ENCODE measurements at regions not wholly inside any gene's neighbourhood (a gene's known extent, or its start where the extent isn't known, plus 50 kb on each side); places are given as distances from the start of the nearest gene placed in this dataset.

DNA sequence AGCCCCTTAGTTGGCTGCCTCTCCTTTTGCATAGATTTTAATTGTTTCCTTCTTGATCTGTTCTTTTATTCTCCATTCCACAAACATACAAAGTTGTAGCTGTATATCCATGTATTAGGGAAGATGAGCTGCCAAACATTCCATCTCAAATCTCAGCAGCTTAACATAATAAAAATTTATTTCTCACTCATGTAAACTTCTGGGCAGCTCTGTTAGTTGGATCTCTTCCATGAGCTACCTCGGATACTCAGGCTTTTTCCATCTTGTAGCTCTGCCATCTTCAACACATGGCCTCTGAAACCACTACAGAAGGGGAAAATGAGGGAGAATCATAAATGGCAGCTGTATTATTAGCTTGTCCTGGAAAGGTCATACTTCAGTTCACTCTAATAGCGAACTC is 149.4 kb upstream of the BMP2 start:
- TF ChIP-seq CTCF (IDR thresholded peaks at IDR 0.05), result no peak
- no peak for TF ChIP-seq RAD21 (IDR thresholded peaks at IDR 0.05; ENCODE audit: low read length)
- TF ChIP-seq, protein P1, sequence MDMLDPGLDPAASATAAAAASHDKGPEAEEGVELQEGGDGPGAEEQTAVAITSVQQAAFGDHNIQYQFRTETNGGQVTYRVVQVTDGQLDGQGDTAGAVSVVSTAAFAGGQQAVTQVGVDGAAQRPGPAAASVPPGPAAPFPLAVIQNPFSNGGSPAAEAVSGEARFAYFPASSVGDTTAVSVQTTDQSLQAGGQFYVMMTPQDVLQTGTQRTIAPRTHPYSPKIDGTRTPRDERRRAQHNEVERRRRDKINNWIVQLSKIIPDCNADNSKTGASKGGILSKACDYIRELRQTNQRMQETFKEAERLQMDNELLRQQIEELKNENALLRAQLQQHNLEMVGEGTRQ (IDR thresholded peaks at IDR 0.05; ENCODE audit: borderline replicate concordance, low read depth, low read length), result no peak
- TF ChIP-seq FOXJ3 (CRISPR knock-in tag; IDR thresholded peaks at IDR 0.05), result no peak
- no peak for TF ChIP-seq SMC3 (IDR thresholded peaks at IDR 0.05; ENCODE audit: low read depth, low read length)
- TF ChIP-seq SIN3A (IDR thresholded peaks at IDR 0.05; ENCODE audit: borderline replicate concordance, low read depth, low read length), result no peak
- TF ChIP-seq MXI1 (IDR thresholded peaks at IDR 0.05; ENCODE audit: low read depth, low read length), result no peak
- TF ChIP-seq POLR2AphosphoS5 (IDR thresholded peaks at IDR 0.05; ENCODE audit: low read depth, low read length), result no peak

Measured in SK-N-SH (cell line).